ENCODE measurements at regions not wholly inside any gene's neighbourhood (a gene's known extent, or its start where the extent isn't known, plus 50 kb on each side); places are given as distances from the start of the nearest gene placed in this dataset.

DNA sequence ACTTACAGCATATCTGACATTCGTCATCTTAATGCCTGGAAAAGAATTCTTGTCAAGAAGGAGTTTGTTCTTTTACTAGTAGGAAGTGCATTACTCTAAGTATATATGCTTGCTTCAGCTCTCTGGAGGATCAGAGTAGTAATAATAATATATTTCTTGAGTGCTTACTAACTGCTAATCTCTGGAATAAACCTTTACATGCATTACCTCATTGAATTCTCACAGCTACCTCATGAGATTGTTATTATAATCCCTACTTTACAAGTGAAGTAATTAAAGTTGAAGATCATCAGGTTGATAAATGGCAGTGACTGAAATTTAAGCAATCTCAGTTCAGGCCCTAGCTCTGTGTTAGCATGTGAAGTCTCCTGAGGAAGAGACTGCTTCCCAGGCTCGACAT, 115.0 kb upstream of the PDE5A start:
- no peak for DNase-seq

DNA sequence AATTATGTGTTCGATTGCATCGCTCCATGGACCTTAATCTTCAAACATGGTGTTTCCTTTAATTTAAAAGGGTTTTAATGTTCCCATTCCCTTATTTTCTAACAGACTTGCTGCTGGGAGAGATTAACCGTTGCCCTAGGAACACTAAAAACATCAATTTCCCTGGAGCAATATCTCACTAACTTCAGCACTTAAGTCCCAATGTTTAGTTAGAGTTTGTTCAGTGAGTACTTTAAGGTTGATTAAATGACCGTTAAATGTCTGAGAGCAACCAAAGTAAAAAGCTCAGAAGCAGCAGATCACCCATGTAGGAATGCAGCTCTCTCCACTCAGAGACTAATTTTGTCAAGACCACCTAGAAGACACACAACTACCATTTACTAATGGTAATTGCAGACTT, 111.2 kb upstream of the PDE5A start:
- no peak for DNase-seq

DNA sequence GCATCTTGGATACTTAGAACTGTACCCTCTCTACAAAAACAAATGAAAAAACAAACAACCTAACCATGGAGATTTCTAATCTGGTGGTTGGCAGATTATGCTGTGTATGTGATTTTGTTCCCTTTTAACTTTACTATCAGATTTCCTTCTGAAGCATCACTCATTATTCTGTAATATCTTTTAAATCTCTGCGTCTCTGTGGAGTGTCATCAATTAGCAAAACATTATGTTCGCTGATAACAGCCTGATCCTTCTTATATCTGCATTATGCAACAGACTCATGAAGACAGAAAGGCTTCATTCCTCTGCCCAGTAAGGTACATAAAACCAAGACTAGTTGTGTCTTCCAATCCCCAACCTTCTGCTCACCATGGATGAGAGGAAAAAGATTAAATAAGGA, 110.3 kb upstream of the PDE5A start:
- no peak for DNase-seq

- no peak for DNase-seq
Measured at GRCh38 chr4:119736559-119736958, 108.0 kb upstream of the PDE5A start.

DNA sequence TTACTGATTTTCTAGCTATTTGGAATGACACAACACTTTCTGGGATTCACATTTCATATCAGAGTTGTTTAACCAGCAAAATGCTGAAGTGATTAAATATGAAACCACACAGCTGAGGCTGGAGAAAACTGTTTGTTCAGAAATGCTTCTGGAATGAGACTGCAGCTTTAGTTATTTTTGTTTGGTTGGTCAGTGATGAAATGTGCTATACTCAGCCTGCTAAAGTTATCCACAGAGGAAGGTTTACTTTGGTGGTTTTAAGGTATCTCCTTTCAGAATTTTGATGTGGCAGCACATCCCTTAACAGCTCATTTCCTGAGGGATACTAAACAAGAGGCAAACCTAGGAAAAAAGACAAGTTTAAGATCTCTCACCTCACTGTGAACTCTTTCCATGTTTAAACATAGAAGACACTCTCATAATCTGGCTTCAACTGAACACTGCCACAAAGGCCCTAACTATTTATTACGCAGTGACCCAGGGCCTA, 106.6 kb upstream of the PDE5A start:
- DNase-seq: no peak

- DNase-seq: no peak
Measured at GRCh38 chr4:119733431-119733830, 104.8 kb upstream of the PDE5A start.

GRCh38 chr4:119731778-119732177, 103.2 kb upstream of the PDE5A start:
- no peak for DNase-seq

GRCh38 chr4:119731146-119731742, 102.6 kb upstream of the PDE5A start:
- no peak for DNase-seq

GRCh38 chr4:119730671-119730950, 102.0 kb upstream of the PDE5A start:
- DNase-seq: no peak

DNA sequence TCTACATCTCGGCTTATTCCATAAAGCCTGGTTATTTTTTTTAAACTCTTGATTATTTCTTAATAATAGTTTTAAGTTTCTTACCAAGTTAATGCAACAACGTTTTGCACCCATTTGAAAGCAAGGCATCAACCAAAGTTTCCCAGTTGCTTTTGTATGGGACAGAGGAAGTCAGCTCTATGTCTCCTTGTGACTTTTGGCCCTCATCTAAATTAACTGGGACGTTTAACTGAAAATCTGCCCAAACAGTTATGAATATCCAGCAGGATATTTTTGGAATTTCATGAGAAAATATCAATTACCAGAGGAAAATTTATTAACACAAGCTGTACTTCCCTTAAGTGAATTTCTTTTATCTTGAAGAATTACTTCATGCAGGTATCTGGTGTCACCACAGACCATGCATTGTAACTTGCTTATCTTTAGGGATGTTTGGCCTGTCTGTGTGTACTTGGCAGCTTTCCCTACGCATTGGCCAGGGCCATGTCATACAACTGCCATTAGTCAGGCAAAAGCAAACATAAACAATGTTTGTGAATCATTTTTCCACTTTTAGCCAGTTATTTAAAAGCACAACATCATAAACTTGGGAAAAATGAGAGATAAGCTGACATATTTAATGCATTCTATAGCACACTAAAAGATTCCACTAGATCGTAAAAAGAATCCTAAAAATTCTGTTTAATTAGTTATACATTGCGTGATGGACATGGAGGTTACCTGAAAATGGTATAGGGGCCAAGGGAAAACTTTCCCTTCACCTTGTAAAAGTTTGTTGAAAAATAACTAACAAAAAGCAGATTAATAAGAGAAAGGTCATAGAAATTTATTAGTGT, 101.4 kb upstream of the PDE5A start:
- DNase-seq: no peak

- DNase-seq: no peak
Measured at GRCh38 chr4:119728692-119729593, 100.3 kb upstream of the PDE5A start.

- DNase-seq: no peak
Measured at GRCh38 chr4:119728185-119728584, 99.6 kb upstream of the PDE5A start.

DNA sequence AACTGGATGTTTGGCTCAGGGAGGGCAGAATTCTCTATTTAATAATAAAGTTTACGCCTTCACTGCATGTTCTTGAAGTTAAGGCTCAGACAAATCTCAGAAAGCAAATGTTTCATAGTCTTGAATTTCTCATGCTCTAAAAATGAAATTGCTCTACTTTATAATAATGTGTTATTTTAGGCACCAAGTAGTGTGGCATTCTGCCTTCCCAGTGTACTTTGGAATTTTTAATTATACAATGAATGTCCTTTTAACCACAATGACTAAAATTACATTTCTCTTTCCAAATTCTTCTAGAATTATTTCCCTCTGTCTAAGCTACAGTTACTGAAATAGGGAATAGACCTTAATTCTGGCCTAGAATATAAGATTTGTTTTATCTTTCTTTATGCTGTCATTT, 97.9 kb upstream of the PDE5A start:
- no peak for DNase-seq

DNA sequence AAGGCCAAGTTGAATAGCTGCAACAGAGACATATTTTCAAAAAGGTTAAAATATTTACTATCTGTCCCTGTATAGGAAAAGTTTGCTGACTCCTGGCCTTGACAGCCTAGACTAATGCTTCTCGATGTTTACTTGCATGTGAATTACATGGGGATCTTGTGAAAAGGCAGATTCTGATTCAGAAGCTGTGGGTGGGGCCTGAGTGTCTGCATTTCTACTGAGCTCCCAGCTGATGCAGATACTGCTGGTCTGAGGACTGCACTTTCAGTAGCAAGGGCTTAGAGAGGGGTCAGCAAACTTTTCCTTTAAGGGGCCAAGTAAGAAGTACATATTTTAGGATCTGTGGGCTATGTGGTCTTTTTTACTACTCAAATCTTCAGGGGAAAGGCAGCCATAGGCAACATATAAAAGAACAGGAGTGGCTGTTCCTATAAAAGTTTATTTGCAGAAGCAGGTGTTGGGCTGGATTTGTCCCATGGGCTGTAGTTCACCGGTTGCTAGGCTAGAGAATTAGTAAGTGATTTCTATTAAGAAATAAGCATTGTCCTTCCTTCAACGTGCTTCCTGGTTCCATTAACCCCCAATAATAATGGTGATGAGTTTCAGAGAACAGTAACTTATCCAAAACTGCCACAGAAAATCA, 97.2 kb upstream of the PDE5A start:
- DNase-seq: no peak

GRCh38 chr4:119725011-119725410, 96.4 kb upstream of the PDE5A start:
- no peak for DNase-seq

DNA sequence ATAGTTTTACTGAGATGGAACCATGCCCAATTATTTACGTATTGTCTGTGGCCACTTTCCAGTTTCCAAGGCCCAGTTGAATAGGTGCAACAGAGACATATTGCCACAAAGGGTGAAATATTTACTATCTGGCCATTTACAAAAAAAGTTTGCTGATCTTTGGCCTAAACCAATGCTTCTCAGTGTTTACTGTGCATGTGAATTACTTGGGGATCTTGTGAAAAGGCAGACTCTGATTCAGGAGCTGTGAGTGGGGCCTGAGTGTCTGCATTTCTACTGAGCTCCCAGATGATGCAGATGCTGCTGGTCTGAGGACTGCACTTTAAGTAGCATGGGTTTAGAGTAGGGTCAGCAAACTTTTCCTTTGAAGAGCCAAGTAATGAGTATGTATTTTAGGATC, 94.1 kb upstream of the PDE5A start:
- no peak for DNase-seq

- DNase-seq: no peak
Measured at GRCh38 chr4:119721878-119722277, 93.3 kb upstream of the PDE5A start.

DNA sequence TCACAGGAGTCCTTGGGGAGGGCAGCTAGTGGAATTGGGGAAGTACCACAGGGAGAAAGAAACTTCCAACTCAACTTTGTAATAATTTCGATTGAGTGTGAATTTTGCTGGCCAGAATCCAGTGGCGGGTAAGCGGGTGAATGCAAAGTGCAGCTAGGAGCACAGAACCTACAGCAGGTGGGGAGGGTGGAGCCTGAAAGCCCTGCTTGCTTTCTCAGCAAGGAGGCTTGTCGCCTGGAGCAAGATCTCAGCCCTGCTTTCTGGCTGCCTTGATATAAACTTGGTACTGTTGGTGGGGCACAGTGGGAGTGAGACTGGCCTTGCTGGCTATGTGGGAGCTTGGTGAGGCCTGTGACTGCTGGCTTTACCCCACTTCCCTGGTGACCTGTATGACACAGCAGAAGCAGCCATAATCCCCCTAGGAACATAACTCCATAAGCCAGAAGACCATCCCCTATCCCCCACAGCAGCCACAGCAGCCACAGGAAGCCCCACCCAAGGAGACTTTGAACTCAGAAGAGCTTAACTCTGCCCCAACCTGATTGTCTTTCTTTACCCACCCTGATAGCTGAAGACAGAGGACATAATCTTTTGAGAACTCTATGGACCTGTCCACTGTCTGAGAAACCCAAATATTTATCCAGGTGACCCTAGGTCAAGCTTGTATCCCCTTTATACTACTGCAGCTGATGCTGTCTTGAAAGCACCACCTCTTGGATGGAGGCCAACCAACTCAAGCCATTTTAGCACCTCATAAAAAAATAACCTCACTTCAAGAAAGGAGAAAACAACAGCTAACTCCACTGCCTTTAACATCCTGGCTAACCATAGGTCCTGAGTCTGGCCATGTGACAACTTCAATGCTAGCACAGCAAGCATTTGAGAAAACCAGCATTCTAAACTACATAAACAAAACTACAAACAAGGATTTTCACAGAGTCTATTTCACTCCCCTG, 87.2 kb upstream of the PDE5A start:
- DNase-seq: no peak

DNA sequence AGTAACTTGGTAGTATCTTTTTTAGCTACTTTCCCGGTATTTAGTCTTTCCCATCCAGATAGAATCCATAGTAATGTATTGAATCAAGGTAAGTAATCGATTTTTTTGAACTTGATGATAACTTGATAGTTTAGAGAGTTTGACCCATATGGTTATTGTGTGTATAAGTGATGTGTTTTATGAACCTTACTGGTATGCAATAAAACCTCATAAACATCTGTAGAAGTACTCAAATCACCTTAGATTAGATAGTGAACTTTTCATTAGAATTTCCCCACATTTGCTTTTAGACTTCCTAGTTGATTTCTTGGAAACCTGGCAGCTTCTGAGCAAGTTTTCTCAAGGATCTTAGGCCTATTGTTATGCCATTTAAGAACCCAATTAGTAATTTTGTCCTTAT, 80.8 kb upstream of the PDE5A start:
- no peak for DNase-seq

DNA sequence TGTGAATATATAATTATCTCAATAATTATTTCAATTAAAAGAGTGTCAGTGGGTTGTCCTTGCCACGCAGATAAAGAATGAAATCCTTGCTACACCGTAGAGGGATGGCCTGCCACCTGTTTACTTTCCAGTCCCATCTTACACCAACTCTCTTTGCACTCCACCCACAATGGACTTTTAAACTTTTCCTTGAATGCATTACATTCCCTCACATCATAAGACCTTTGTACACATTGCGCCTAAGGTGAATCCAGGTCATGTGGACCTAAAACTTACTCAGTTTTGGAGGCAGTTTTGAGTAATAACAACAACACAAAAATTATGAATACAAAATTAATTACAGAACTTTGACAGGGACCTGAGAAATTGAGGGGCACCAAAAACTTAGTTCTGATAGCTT, 78.7 kb upstream of the PDE5A start:
- DNase-seq: no peak

DNA sequence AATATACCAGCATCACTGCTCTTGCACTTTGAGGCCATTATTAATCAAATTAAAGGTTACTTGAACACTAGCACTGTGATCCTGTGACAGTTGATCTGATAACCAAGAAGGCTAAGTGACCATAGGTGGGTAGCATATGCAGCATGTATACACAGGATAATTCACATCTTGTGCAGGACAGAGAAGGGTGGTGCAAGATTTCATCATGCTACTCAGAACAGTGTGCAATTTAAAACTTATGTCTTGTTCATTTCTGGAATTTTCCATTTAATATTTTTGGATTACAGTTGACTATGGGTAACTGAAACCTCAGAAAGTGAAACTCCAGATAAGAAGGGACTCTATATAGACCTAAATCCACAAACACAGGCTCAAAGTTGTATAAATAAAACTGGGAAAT, 78.2 kb upstream of the PDE5A start:
- DNase-seq: no peak

GRCh38 chr4:119697887-119698393, 69.3 kb upstream of the PDE5A start:
- DNase-seq: no peak
